ENCODE measurements at regions not wholly inside any gene's neighbourhood (a gene's known extent, or its start where the extent isn't known, plus 50 kb on each side); places are given as distances from the start of the nearest gene placed in this dataset.

GRCh38 chr1:79539001-79539400 lies 532.5 kb upstream of the ADGRL4 start:
- TF ChIP-seq, protein P1, sequence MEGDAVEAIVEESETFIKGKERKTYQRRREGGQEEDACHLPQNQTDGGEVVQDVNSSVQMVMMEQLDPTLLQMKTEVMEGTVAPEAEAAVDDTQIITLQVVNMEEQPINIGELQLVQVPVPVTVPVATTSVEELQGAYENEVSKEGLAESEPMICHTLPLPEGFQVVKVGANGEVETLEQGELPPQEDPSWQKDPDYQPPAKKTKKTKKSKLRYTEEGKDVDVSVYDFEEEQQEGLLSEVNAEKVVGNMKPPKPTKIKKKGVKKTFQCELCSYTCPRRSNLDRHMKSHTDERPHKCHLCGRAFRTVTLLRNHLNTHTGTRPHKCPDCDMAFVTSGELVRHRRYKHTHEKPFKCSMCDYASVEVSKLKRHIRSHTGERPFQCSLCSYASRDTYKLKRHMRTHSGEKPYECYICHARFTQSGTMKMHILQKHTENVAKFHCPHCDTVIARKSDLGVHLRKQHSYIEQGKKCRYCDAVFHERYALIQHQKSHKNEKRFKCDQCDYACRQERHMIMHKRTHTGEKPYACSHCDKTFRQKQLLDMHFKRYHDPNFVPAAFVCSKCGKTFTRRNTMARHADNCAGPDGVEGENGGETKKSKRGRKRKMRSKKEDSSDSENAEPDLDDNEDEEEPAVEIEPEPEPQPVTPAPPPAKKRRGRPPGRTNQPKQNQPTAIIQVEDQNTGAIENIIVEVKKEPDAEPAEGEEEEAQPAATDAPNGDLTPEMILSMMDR (IDR thresholded peaks at IDR 0.05) = no peak
- TF ChIP-seq POLR2A (IDR thresholded peaks at IDR 0.05) = no peak
